Transverse colon (tissue), 4 donors: ENCODE measurements at regions not wholly inside any gene's neighbourhood (a gene's known extent, or its start where the extent isn't known, plus 50 kb on each side); places are given as distances from the start of the nearest gene placed in this dataset.

ENCODE experiments used
- DNase-seq: peaks from one replicate; pipeline ENCODE4 v3.0.0-alpha.2; 2019
- H3K27ac ChIP-seq, 4 donors: fragments of 200-600 bp; sonication (generic); 2 replicates each; pipeline ENCODE4 v1.5.1; 2016 to 2018; ENCODE audit warnings: inconsistent platforms in 4 of 4
- H3K27me3 ChIP-seq: fragments of 200-600 bp; sonication (generic); 2 replicates; pipeline ENCODE4 v1.5.1; 2017; ENCODE audit warnings: inconsistent platforms
- H3K36me3 ChIP-seq, 4 donors: fragments of 200-600 bp; sonication (generic); 2 replicates each; pipeline ENCODE4 v1.5.1; 2017 to 2019; ENCODE audit warnings: inconsistent platforms in 4 of 4
- H3K4me1 ChIP-seq, 4 donors: fragments of 200-600 bp; sonication (generic); 2 replicates each; pipeline ENCODE4 v1.5.1; 2017 to 2020; ENCODE audit warnings: inconsistent platforms in 4 of 4
- H3K4me3 ChIP-seq, 4 donors: fragments of 200-600 bp; sonication (generic); 1 replicate in 1 of 4; 2 replicates in 3 of 4; pipeline versions ENCODE4 v1.5.1 to v1.6.1; 2017 to 2019; ENCODE audit warnings: inconsistent platforms in 4 of 4
- H3K9me3 ChIP-seq, 2 donors: fragments of 200-600 bp; sonication (generic); 2 replicates each; pipeline ENCODE4 v1.5.1; 2017 to 2019; ENCODE audit warnings: inconsistent platforms in 2 of 2
- EP300 ChIP-seq: sonication (generic); formaldehyde crosslinking; IDR thresholded peaks from one replicate; pipeline ENCODE4 v1.6.1; 2017; ENCODE audit warnings: antibody characterized with exemption, low read depth
- POLR2A ChIP-seq: fragments of 450-650 bp; IDR thresholded peaks from one replicate; pipeline ENCODE4 v1.6.1; 2016; ENCODE audit warnings: antibody characterized with exemption, mild to moderate bottlenecking, moderate library complexity
- POLR2AphosphoS5 ChIP-seq, 3 donors: sonication (generic); formaldehyde crosslinking; IDR thresholded peaks; one replicate each; pipeline ENCODE4 v1.6.1; 2016; ENCODE audit warnings: antibody characterized with exemption in 3 of 3
- WGBS, 2 donors: methylation state at CpG; one replicate each; pipeline ENCODE4 v1.1.5; 2018; ENCODE audit warnings: low coverage in 1 of 2; 5-methylcytosine and 5-hydroxymethylcytosine counted together
- in situ Hi-C, 4 donors: fragments of 200-750 bp; cut with MboI; loops; one replicate each; pipeline versions ENCODE4 v1.15.0 to v1.15.1; 2017; ENCODE audit warnings: low sequenced_read_pairs in 3 of 4, low pct_ligation_motif_present in 1 of 4, low pct_unique_long_range_greater_than_20kb in 1 of 4
- intact Hi-C: fragments of 100-400 bp; cut with DNase I; formaldehyde crosslinking; loops from one replicate; pipeline ENCODE4 v1.15.1; 2023; ENCODE audit warnings: low total_unique reads
- TF ChIP-seq, protein P1 (sequence below), 5 experiments: fragments of 200-600 bp in 3 of 5; fragments of 450-650 bp in 2 of 5; sonication (generic) in 3 of 5; IDR thresholded peaks; 1 replicate in 2 of 5; 2 replicates in 3 of 5; pipeline ENCODE4 v1.5.1; 2016 to 2017; ENCODE audit warnings: antibody characterized with exemption in 5 of 5, inconsistent platforms in 3 of 5, mild to moderate bottlenecking in 2 of 5, moderate library complexity in 1 of 5

DNA sequence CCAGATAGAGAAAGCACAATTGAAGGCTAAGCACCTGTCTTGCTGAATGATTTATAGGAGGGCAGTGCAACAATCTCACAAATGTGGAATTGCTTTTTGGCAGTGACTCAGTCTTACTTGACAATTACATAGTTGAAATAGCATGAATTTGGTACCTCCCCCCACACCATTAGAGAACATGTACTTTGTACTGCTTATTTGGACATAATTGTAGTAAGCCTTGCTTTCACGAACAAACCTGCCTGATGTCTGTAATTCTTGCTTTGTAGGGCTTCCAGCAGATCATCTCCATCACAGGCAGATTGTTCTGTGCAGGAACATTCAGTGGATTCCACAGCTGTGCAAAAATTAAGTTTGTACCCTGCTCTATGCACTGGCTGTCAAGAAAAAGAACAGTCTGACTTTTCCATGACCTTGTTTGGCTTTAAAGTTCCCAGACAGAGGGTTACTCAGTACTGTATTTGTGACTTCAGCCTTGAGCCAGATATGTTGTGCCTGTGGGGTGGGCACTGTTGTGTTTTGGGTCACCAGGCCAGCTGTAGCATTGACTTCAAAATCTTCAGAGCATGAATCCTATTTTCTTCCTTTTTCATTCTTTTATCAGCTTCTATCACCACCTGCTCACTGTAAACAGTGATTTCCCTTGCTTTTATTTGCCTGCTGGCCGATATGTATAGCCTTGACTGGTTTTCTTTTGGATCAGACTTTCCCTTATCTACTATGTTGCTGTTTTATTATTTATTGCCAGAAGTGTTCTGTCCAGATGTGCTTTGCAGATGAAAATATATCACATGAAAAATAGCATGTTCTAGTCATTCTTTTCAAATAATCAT lies 941.0 kb upstream of the CHORDC1 start:
- Histone ChIP-seq H3K36me3 (no peaks in the 10 kb centered on the region), H3K27ac (peak overlapping the region in 1 of 4 donors; percentile 5), H3K9me3 (no peaks in the 10 kb centered on the region), H3K4me1 (no peaks in the 10 kb centered on the region), H3K4me3 (no peak overlapping the region), H3K27me3 (no peaks in the 10 kb centered on the region)
- no peak for DNase-seq
- intact Hi-C loops (no loop called here), in situ Hi-C loops (no loop called here)
- 10 to 20% methylated on average over 1 to 2 of the region's 2 CpGs for whole genome bisulfite sequencing, 2 donors
- TF ChIP-seq EP300 (no peak), POLR2A (no peak), POLR2AphosphoS5 (IDR thresholded peaks at IDR 0.05) (no peak)
- TF ChIP-seq, protein P1, sequence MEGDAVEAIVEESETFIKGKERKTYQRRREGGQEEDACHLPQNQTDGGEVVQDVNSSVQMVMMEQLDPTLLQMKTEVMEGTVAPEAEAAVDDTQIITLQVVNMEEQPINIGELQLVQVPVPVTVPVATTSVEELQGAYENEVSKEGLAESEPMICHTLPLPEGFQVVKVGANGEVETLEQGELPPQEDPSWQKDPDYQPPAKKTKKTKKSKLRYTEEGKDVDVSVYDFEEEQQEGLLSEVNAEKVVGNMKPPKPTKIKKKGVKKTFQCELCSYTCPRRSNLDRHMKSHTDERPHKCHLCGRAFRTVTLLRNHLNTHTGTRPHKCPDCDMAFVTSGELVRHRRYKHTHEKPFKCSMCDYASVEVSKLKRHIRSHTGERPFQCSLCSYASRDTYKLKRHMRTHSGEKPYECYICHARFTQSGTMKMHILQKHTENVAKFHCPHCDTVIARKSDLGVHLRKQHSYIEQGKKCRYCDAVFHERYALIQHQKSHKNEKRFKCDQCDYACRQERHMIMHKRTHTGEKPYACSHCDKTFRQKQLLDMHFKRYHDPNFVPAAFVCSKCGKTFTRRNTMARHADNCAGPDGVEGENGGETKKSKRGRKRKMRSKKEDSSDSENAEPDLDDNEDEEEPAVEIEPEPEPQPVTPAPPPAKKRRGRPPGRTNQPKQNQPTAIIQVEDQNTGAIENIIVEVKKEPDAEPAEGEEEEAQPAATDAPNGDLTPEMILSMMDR (IDR thresholded peaks at IDR 0.05) = no peak

DNA sequence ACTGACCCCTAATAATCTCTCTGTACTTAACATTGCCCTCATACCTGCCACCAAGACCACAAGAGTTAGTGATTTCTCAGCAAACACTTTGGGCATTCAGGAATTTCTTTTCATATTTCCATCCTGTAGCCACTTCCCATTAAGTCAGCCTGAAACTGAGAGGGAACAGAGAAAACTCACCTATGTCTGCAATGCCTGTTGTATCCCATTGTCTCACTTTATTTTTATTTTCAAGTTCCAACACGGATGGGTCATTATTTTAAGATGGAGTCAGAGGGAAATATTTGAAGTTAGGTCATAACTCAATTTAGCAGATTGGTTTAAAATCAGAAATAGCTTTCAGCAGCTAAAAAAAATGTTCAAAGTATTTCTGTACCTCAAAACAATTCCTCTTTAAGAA lies 937.8 kb upstream of the CHORDC1 start:
- TF ChIP-seq POLR2AphosphoS5 (IDR thresholded peaks at IDR 0.05) = no peak
- no peak for TF ChIP-seq POLR2A
- TF ChIP-seq, protein P1 (IDR thresholded peaks at IDR 0.05) = no peak
- no peak for TF ChIP-seq EP300
- Histone ChIP-seq H3K9me3 (peaks cover 0 to 4% of the 10 kb centered on the region in 2 donors), H3K27ac (no peak overlapping the region), H3K4me1 (no peaks in the 10 kb centered on the region), H3K27me3 (no peaks in the 10 kb centered on the region), H3K36me3 (no peaks in the 10 kb centered on the region), H3K4me3 (no peak overlapping the region)
- in situ Hi-C loops = no loop called here
- DNase-seq = no peak
- 44 to 81% methylated on average over 1 of the region's 1 CpG for WGBS, 2 donors
- intact Hi-C loops = no loop called here

DNA sequence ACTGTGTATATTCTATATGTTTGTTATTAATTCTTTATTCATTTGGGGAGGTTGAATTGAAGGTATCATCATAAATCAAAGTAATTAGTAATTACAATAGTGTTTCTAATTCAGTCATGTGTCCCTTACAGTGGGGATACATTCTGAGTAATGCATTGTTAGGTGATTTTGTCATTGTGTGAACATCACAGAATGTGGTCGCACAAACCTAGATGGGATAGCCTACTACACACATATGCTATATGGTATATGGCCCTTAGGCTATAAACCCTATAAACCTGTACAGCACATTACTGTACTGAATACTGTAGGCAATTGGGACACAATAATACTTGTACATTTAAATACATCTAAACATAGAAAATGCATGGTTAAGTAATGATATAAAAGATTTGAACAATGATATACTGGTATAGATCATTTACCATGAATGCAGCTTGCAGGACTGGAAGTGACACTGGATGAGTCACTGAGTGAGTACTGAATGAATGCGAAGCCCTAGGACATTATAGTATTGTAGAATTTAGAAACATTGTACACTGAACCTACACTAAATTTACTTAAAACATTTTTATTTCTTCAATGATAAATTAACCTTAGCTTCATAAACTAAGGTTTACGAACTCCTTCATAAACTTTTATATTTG lies 936.2 kb upstream of the CHORDC1 start:
- Histone ChIP-seq H3K36me3 (no peaks in the 10 kb centered on the region), H3K27me3 (no peaks in the 10 kb centered on the region), H3K27ac (no peak overlapping the region), H3K9me3 (peaks cover 0 to 4% of the 10 kb centered on the region in 2 donors), H3K4me1 (no peaks in the 10 kb centered on the region), H3K4me3 (no peak overlapping the region)
- 79 to 83% methylated on average over 3 of the region's 3 CpGs for WGBS, 2 donors
- in situ Hi-C loops (no loop called here), intact Hi-C loops (no loop called here)
- no peak for DNase-seq
- no peak for TF ChIP-seq EP300
- no peak for TF ChIP-seq POLR2A
- TF ChIP-seq POLR2AphosphoS5 (IDR thresholded peaks at IDR 0.05) = no peak
- TF ChIP-seq, protein P1 (IDR thresholded peaks at IDR 0.05) = no peak

DNA sequence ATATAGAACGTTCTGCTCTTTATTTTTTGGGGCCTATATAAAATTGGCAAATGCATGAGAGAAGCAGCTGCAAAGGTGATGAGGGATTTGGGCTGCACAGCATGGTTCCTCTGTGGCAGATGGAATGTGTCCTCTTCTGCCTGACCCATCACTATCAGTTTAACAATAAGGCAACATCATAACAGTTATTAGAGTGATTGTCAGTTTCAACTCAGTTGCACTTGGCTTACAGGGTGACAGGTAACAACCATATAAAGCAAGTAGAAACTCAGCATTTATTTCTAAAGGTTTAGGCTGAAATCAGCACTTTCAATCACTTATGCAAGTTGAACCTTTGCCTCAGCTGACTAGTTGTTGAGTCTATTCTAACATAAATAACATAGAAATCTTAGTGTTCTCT lies 935.4 kb upstream of the CHORDC1 start:
- Histone ChIP-seq H3K27ac (no peak overlapping the region), H3K4me1 (no peaks in the 10 kb centered on the region), H3K36me3 (no peaks in the 10 kb centered on the region), H3K9me3 (peaks cover 0 to 4% of the 10 kb centered on the region in 2 donors), H3K4me3 (no peak overlapping the region), H3K27me3 (no peaks in the 10 kb centered on the region)
- intact Hi-C loops (no loop called here), in situ Hi-C loops (no loop called here)
- WGBS, 2 donors = 45 to 57% methylated on average over 1 of the region's 1 CpG
- TF ChIP-seq EP300 (no peak), POLR2A (no peak), POLR2AphosphoS5 (IDR thresholded peaks at IDR 0.05) (no peak)
- TF ChIP-seq, protein P1 (IDR thresholded peaks at IDR 0.05) = no peak
- no peak for DNase-seq
